ENCODE measurements at regions not wholly inside any gene's neighbourhood (a gene's known extent, or its start where the extent isn't known, plus 50 kb on each side); places are given as distances from the start of the nearest gene placed in this dataset.

- no peaks in the 10 kb centered on the region for H3K9me3 Mint-ChIP-seq
- TF ChIP-seq, protein P1, sequence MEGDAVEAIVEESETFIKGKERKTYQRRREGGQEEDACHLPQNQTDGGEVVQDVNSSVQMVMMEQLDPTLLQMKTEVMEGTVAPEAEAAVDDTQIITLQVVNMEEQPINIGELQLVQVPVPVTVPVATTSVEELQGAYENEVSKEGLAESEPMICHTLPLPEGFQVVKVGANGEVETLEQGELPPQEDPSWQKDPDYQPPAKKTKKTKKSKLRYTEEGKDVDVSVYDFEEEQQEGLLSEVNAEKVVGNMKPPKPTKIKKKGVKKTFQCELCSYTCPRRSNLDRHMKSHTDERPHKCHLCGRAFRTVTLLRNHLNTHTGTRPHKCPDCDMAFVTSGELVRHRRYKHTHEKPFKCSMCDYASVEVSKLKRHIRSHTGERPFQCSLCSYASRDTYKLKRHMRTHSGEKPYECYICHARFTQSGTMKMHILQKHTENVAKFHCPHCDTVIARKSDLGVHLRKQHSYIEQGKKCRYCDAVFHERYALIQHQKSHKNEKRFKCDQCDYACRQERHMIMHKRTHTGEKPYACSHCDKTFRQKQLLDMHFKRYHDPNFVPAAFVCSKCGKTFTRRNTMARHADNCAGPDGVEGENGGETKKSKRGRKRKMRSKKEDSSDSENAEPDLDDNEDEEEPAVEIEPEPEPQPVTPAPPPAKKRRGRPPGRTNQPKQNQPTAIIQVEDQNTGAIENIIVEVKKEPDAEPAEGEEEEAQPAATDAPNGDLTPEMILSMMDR (IDR thresholded peaks at IDR 0.05): no peak
- no peak for DNase-seq
- no peak overlapping the region for H3K27ac Mint-ChIP-seq
- H3K4me3 Mint-ChIP-seq: no peak overlapping the region
- no peaks in the 10 kb centered on the region for H3K36me3 Mint-ChIP-seq (ENCODE audit: low read depth)
- H3K27me3 Mint-ChIP-seq (ENCODE audit: low read depth, poor library complexity): no peaks in the 10 kb centered on the region
- no peaks in the 10 kb centered on the region for H3K4me1 Mint-ChIP-seq
Observed at GRCh38 chr4:111204797-111205196, 581.9 kb upstream of the PITX2 start.

DNA sequence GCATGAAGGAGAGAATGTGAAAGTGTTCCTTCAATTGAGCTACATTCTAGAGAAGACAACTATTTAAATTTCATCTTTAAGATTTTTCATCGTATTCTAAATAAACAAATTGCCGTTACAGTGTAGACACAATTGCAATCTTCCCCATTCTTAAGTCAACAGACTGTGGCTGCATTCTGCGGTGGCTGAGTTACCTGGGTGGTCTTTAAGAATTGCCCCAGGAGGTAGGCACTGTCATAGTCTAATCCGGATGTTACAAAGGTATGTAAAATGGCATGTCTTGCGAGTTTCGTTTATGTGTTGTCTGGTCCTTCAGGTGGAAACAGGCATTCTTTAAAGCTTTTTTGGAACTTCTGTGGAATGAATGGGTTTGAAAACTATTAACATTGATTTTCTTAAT, 586.1 kb upstream of the PITX2 start:
- no peak overlapping the region for H3K27ac Mint-ChIP-seq
- no peaks in the 10 kb centered on the region for H3K27me3 Mint-ChIP-seq (ENCODE audit: low read depth, poor library complexity)
- H3K9me3 Mint-ChIP-seq: no peaks in the 10 kb centered on the region
- DNase-seq: no peak
- no peaks in the 10 kb centered on the region for H3K4me1 Mint-ChIP-seq
- H3K36me3 Mint-ChIP-seq (ENCODE audit: low read depth): no peaks in the 10 kb centered on the region
- H3K4me3 Mint-ChIP-seq: no peak overlapping the region
- TF ChIP-seq, protein P1 (IDR thresholded peaks at IDR 0.05): no peak

DNA sequence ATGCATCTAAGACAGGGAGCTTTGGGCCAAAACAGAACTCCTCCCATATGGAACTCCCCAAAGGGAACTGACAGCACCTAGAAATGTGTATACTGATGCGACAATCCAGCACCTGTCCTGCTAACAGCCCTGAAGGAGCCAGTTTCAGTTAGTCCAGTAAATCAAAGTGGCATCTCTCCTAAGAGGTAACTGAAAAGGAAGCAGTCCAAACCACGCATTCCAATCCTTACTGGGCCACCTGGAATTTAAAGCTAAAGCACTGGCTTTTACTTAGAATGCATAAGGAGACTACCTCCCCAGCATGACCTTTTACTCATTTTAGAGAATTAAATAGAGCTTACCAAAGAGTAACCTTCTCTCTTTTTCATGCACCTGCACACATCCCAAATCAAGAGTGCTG, 586.8 kb upstream of the PITX2 start:
- H3K9me3 Mint-ChIP-seq: no peaks in the 10 kb centered on the region
- no peaks in the 10 kb centered on the region for H3K4me1 Mint-ChIP-seq
- no peaks in the 10 kb centered on the region for H3K27me3 Mint-ChIP-seq (ENCODE audit: low read depth, poor library complexity)
- no peak for DNase-seq
- no peak overlapping the region for H3K27ac Mint-ChIP-seq
- no peak overlapping the region for H3K4me3 Mint-ChIP-seq
- H3K36me3 Mint-ChIP-seq (ENCODE audit: low read depth): no peaks in the 10 kb centered on the region
- TF ChIP-seq, protein P1 (IDR thresholded peaks at IDR 0.05): no peak

DNA sequence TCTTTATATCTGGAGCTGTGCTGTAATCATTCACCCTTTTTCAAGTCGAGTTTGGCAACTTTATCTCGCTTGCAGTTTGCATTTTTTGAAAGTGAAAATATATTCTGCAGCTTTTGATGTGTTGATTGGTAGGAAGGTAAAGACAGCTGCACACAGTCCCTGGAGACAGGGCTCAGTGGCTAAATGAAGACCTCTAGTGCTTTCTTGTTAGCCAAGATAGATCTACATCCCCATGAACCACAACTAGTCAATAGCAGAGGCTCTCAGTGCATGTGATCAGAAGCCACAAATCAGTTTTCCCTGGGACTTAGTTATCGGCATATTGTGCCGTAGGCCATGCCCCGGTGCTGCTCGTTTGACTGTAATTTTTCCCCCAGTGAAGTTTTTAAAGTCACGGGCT, 587.7 kb upstream of the PITX2 start:
- H3K27me3 Mint-ChIP-seq (ENCODE audit: low read depth, poor library complexity): peaks cover 4% of the 10 kb centered on the region
- H3K27ac Mint-ChIP-seq: no peak overlapping the region
- H3K4me3 Mint-ChIP-seq: no peak overlapping the region
- no peaks in the 10 kb centered on the region for H3K4me1 Mint-ChIP-seq
- H3K36me3 Mint-ChIP-seq (ENCODE audit: low read depth): no peaks in the 10 kb centered on the region
- TF ChIP-seq, protein P1 (IDR thresholded peaks at IDR 0.05): no peak
- no peaks in the 10 kb centered on the region for H3K9me3 Mint-ChIP-seq
- no peak for DNase-seq

DNA sequence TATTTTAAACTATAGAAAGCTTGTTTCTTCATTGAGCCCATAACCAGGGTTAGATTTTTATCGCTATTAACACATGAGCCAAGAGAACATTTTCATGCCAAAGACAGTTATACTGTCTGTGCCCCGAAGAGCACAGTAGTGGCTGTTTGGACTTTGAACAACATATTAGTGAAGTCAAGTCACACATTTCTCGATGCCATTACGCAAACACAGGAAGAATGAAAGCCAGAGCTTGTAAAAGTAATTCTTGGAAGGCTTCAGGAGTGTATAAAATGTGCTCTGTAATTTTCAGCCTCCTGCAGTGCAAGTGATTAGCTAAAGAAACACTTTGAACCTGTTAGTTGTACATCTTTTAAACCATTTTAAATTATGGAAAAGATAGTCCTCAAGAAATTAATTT, 590.7 kb upstream of the PITX2 start:
- Mint-ChIP-seq H3K27me3 (ENCODE audit: low read depth, poor library complexity) (peaks cover 4% of the 10 kb centered on the region), H3K4me1 (no peaks in the 10 kb centered on the region), H3K4me3 (no peak overlapping the region), H3K9me3 (no peaks in the 10 kb centered on the region), H3K27ac (no peak overlapping the region), H3K36me3 (ENCODE audit: low read depth) (no peaks in the 10 kb centered on the region)
- no peak for DNase-seq
- TF ChIP-seq, protein P1 (IDR thresholded peaks at IDR 0.05): no peak

DNA sequence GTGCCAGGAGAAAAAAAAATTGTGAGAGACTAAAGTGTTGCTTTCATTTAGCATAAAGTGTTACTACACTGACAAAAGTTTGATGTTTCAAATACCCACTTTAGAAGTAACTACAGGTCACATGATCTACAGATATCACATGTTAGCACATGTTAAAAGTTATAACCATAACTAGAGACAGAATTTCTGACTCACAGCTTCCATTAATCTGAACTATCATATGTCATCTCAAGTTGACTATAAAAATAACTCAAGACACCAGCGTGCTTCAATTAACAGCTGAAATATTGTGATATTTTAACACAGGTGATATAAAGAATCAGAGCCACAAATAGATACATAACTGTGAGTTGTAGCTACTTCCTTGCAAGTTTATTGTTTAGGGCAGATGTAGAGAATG, 591.5 kb upstream of the PITX2 start:
- Mint-ChIP-seq H3K27me3 (ENCODE audit: low read depth, poor library complexity) (peaks cover 8% of the 10 kb centered on the region), H3K36me3 (ENCODE audit: low read depth) (no peaks in the 10 kb centered on the region), H3K27ac (no peak overlapping the region), H3K4me3 (no peak overlapping the region), H3K9me3 (no peaks in the 10 kb centered on the region), H3K4me1 (no peaks in the 10 kb centered on the region)
- DNase-seq: no peak
- TF ChIP-seq, protein P1 (IDR thresholded peaks at IDR 0.05): no peak

Measured in nephron progenitor cell (in vitro differentiated cells).